Neural crest cell (in vitro differentiated cells): ENCODE measurements at regions not wholly inside any gene's neighbourhood (a gene's known extent, or its start where the extent isn't known, plus 50 kb on each side); places are given as distances from the start of the nearest gene placed in this dataset.
A peak's percentile ranks its signal among the peaks of the same experiment; 100 is the strongest.
"Not testable (repeated sequence)": the region's sequence is repeated elsewhere in the genome, so short reads cannot be mapped to it uniquely, and the experiment has no call there.

ENCODE experiments used
- DNase-seq: peaks from one replicate; pipeline ENCODE4 v3.0.0; 2021; ENCODE audit warnings: low read depth, mixed read lengths, low spot score
- H3K27ac Mint-ChIP-seq: one replicate; pipeline ENCODE4 v1.8.0; 2021; ENCODE audit warnings: mild to moderate bottlenecking, mixed read lengths; ENCODE audit not compliant: unreplicated experiment
- H3K27me3 Mint-ChIP-seq: 2 replicates; pipeline ENCODE4 v1.8.0; 2021; ENCODE audit warnings: low read depth, mild to moderate bottlenecking, mixed read lengths
- H3K36me3 Mint-ChIP-seq: 2 replicates; pipeline ENCODE4 v1.8.0; 2021; ENCODE audit warnings: low read depth, mild to moderate bottlenecking, mixed read lengths
- H3K4me1 Mint-ChIP-seq: 2 replicates; pipeline ENCODE4 v1.8.0; 2021; ENCODE audit warnings: mixed read lengths
- H3K4me3 Mint-ChIP-seq: one replicate; pipeline ENCODE4 v1.8.0; 2021; ENCODE audit warnings: mild to moderate bottlenecking, mixed read lengths
- H3K9me3 Mint-ChIP-seq: 2 replicates; pipeline ENCODE4 v1.8.0; 2021; ENCODE audit warnings: mixed read lengths
- CTCF ChIP-seq: fragments of 200-600 bp; sonication (generic); conservative IDR thresholded peaks from 2 replicates; pipeline ENCODE4 v1.5.0; 2021; ENCODE audit warnings: antibody characterized with exemption, mild to moderate bottlenecking

GRCh38 chr18:79590191-79591031 is 89.2 kb upstream of the CTDP1 start:
- peak overlapping the region; percentile 6 for H3K27ac Mint-ChIP-seq
- peaks cover 3% of the 10 kb centered on the region for H3K9me3 Mint-ChIP-seq
- no peak for DNase-seq
- no peak overlapping the region for H3K4me3 Mint-ChIP-seq
- no peaks in the 10 kb centered on the region for H3K36me3 Mint-ChIP-seq
- no peak for TF ChIP-seq CTCF
- H3K27me3 Mint-ChIP-seq: peaks cover 24% of the 10 kb centered on the region
- peaks cover 10% of the 10 kb centered on the region for H3K4me1 Mint-ChIP-seq

- H3K4me3 Mint-ChIP-seq: no peak overlapping the region
- no peak for TF ChIP-seq CTCF
- no peak for DNase-seq
- peaks cover 28% of the 10 kb centered on the region for H3K27me3 Mint-ChIP-seq
- peaks cover 10% of the 10 kb centered on the region for H3K4me1 Mint-ChIP-seq
- H3K9me3 Mint-ChIP-seq: peaks cover 3% of the 10 kb centered on the region
- H3K27ac Mint-ChIP-seq: no peak overlapping the region
- H3K36me3 Mint-ChIP-seq: no peaks in the 10 kb centered on the region
Observed at GRCh38 chr18:79591032-79591308, 88.6 kb upstream of the CTDP1 start.

- not testable (repeated sequence) for H3K9me3 Mint-ChIP-seq, H3K36me3 Mint-ChIP-seq, H3K4me3 Mint-ChIP-seq, DNase-seq, H3K27ac Mint-ChIP-seq, H3K4me1 Mint-ChIP-seq
- H3K27me3 Mint-ChIP-seq: peaks cover 34% of the 10 kb centered on the region
Observed at GRCh38 chr18:79592684-79593083, 86.9 kb upstream of the CTDP1 start.

- DNase-seq: no peak
- Mint-ChIP-seq H3K27ac (no peak overlapping the region), H3K4me1 (no peaks in the 10 kb centered on the region), H3K9me3 (peaks cover 3% of the 10 kb centered on the region), H3K4me3 (no peak overlapping the region), H3K36me3 (no peaks in the 10 kb centered on the region), H3K27me3 (peaks cover 34% of the 10 kb centered on the region)
- TF ChIP-seq CTCF: no peak
Observed at GRCh38 chr18:79595876-79596374, 83.7 kb upstream of the CTDP1 start.

GRCh38 chr18:79596446-79597175 is 83.0 kb upstream of the CTDP1 start:
- Mint-ChIP-seq H3K4me3 (no peak overlapping the region), H3K27ac (no peak overlapping the region), H3K9me3 (peaks cover 3% of the 10 kb centered on the region), H3K36me3 (no peaks in the 10 kb centered on the region), H3K4me1 (no peaks in the 10 kb centered on the region), H3K27me3 (peaks cover 34% of the 10 kb centered on the region)
- no peak for TF ChIP-seq CTCF
- no peak for DNase-seq
